ENCODE measurements at regions not wholly inside any gene's neighbourhood (a gene's known extent, or its start where the extent isn't known, plus 50 kb on each side); places are given as distances from the start of the nearest gene placed in this dataset.

GRCh38 chr11:79708319-79708932 lies 267.6 kb upstream of the TENM4 start:
- intact Hi-C loops (cut with DNase I, micrococcal nuclease), result no loop called here
- ATAC-seq (peak; percentile 81), DNase-seq (peak in 1 of 2 donors; percentile 6)

- intact Hi-C loops (cut with DNase I, micrococcal nuclease), result no loop called here
- no peak for ATAC-seq
- no peak for DNase-seq
These were observed 264.8 kb upstream of the TENM4 start for GRCh38 chr11:79705648-79706047.

- intact Hi-C loops (cut with DNase I, micrococcal nuclease), result no loop called here
- DNase-seq (no peak), ATAC-seq (no peak)
These were observed 261.5 kb upstream of the TENM4 start for GRCh38 chr11:79702303-79702702.

DNA sequence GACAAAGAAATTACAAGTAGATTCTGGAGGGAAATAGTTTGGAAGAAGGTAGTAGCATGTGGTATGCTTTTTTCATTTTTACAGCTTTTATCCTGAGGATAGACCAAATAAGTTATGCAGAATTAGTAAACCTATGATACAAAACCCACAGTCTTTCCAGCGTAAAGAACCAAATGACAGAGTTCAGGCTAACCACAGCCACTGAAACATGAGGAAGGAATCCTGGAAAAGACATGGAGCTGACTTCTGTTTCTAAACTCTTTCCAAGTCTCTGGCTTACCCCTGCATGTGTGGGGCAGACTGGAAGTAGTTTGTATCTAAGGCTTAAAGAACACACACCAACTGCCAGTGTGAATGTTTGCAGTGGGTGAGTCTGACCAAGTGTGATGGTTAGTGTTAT lies 258.4 kb upstream of the TENM4 start:
- DNase-seq (no peak), ATAC-seq (no peak)
- intact Hi-C loops (cut with DNase I, micrococcal nuclease), result no loop called here

GRCh38 chr11:79697905-79698304 lies 257.1 kb upstream of the TENM4 start:
- DNase-seq (no peak), ATAC-seq (no peak)
- intact Hi-C loops (cut with DNase I, micrococcal nuclease), result no loop called here

DNA sequence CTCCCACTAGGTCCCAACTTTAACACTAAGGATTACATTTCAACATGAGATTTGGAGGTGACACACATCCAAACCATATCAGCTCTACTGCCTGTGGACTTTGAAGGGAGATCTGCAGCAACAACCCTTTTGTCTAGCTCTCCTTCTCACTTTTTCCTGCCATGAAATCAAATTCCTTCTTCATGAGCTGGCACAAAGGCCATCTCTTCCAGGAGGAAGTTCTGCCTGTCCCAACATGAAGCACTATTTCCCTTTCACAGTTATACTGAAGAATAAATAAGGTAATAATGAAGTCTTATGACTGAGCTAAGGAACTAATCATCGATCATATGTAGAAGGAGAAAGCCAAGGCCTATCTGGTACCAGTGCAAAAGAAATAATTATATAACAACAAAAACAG lies 253.5 kb upstream of the TENM4 start:
- intact Hi-C loops (cut with DNase I, micrococcal nuclease), result no loop called here
- DNase-seq (no peak), ATAC-seq (no peak)

- ATAC-seq, result no peak
- no peak for DNase-seq
These were observed 250.6 kb upstream of the TENM4 start for GRCh38 chr11:79691445-79691844.

GRCh38 chr11:79686703-79687419 lies 246.0 kb upstream of the TENM4 start:
- DNase-seq (no peak), ATAC-seq (no peak)
- intact Hi-C loops (cut with DNase I, micrococcal nuclease), result no loop called here

More at GRCh38 chr11:79691445-79691844, 250.6 kb upstream of the TENM4 start:
- intact Hi-C loops (cut with DNase I, micrococcal nuclease), result no loop called here

DNA sequence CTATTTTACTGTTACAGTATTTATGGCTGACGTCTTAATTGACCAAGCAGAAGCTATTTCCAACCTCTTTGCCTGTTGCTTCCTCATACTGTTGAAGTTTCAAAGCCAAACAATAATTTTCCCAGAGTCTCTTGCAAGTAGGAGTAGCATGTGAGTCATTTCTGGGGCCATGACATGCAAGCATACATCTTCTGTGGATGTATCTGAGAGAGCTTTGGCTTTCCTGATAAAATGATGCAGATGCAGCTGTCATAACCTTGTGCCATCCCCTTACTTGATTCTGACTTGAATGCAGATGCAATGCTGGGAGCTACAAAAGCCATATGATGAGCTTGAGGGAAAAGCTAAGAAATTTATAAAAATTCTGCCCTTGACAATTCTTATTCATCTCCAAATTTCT lies 243.1 kb upstream of the TENM4 start:
- intact Hi-C loops (cut with DNase I, micrococcal nuclease), result no loop called here
- no peak for ATAC-seq
- no peak for DNase-seq

- DNase-seq, result no peak
- intact Hi-C loops (cut with DNase I, micrococcal nuclease), result no loop called here
- ATAC-seq, result no peak
These were observed 238.1 kb upstream of the TENM4 start for GRCh38 chr11:79678780-79679452.

DNA sequence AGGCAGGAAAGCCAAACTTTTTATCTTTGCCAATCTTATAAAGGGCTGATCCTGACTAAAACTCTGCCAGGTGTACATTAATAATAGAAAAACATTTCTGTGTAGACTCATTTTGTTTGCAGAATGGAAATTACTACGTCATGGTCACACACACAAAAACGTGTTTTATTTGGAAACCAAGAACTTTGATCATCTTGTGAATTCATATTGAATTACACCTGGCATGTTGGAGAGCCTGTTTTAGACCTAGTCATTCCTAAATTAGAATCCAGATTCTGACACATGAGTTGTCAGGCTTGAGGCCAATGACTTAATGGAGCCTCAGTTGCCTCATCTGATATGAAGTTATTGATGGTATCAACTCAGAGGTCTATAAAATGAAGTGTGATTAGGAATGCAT lies 235.6 kb upstream of the TENM4 start:
- DNase-seq (no peak), ATAC-seq (no peak)
- intact Hi-C loops (cut with DNase I, micrococcal nuclease), result no loop called here

DNA sequence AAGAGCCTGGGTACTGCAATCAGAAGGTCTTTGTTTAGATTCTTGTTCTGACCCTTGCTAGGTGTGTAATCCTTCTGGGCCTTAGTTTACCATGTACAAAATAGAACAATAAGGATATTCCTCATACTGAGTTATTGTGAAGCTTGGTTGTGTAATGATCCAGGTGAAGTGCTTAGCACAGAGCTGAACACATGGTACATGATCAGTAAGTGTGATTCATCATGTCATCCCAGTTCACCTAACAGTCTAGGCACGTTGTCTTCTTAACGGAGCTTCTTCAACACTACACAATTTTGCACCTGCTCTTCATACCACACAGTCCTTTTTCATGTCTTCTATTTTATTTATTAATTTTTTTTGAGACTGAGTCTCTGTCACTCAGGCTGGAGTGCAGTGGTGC lies 234.3 kb upstream of the TENM4 start:
- no peak for ATAC-seq
- intact Hi-C loops (cut with DNase I, micrococcal nuclease), result no loop called here
- DNase-seq, result no peak

DNA sequence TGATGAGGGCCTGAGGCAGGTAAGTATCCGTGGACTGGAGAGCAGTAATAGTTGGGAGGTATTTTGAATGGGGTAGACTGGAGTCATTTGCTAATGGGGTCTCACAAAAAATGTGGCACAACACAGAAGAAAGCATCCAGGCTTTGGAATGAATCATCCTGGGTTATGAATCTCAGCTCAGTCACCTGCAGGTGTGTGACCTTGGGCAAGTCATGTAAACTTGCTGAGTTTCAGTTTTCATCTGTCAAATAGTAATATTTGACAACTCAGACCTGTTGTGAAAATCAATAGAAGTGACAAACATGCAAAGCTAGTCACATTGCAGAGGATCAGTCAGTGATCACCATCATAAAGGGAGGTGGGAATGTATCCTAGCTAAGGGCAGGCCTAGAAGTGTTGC lies 232.0 kb upstream of the TENM4 start:
- ATAC-seq (no peak), DNase-seq (no peak)
- intact Hi-C loops (cut with DNase I, micrococcal nuclease), result no loop called here

DNA sequence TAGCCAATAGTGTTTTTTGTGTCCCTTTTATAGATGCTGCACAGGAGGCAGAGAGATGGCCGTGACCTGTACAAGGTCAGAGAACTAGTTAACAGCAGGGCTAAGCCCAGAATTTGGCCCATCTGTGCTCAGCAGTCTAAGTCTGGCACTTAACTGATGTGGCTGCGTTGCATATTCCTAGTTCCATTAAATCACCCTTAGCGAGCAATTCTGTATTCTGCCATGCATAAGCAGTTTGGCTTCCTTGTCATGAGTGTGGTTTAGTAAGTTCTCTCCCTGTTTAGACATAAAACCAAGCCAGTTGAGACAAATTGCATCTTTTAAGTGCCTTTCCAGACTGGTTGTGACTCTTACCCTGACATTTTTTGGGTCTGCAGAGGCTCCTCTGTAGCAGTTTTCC lies 230.6 kb upstream of the TENM4 start:
- ATAC-seq (no peak), DNase-seq (no peak)
- intact Hi-C loops (cut with DNase I, micrococcal nuclease), result no loop called here

DNA sequence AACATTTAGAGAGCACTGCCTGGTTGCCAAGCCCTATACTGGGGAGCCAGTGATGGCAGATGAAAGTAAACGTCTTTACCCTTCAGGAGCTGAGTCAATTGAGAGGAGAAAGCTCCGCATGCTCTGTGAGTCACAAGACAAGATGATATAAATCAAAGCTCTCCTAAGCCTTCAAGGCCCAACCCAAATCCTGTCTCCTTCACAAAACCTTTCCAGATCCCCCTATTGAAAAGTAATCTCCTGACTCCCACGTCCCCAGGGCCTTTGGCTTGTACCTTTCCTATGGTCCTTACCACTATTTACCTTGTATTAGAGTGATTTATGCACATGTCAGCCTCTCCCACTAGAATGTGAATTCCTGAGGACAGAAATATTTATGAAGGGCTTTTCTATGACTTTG lies 230.1 kb upstream of the TENM4 start:
- ATAC-seq (no peak), DNase-seq (no peak)
- intact Hi-C loops (cut with DNase I, micrococcal nuclease), result no loop called here

DNA sequence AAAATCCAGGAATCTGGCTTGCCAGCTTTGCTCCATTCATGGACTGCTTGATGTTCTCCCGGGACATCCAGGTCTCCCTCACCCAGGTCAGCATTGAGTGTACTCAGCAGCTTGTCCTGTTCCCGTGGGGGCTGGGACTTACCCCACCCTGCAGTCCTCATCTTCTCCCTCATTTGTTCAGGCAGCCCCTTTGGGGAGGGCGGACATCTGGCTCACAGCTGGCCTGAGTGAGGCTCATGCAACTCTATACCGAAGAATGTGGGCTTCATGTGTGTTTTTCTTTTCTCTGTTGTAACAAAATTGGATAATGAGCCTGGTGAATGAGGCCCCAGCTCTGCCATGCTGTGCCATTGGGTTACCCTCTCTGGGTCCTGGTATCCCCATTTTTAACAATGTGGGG lies 227.7 kb upstream of the TENM4 start:
- intact Hi-C loops (cut with DNase I, micrococcal nuclease), result no loop called here
- ATAC-seq, result no peak
- DNase-seq, result no peak

- DNase-seq (no peak), ATAC-seq (no peak)
- intact Hi-C loops (cut with DNase I, micrococcal nuclease), result no loop called here
These were observed 226.6 kb upstream of the TENM4 start for GRCh38 chr11:79667380-79667779.

DNA sequence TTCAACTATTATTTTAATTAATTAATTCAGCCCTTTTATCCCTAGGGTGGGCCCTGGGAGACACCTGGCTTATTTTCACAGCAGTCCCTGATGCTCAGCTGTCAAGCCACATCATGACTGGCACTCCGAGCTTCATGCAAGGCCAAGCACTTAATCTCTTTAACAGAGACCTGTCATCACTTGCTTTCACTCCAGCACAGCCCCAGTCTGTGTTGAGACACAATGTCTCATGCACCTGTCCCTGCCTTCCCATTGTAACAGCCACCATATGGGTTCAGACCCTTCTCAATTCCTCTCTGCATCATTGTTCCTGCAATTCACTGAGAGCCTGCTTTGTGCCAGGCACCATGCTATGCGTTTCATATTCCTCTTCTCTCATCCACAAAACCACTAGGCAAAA lies 222.2 kb upstream of the TENM4 start:
- no peak for ATAC-seq
- intact Hi-C loops (cut with DNase I, micrococcal nuclease), result no loop called here

DNA sequence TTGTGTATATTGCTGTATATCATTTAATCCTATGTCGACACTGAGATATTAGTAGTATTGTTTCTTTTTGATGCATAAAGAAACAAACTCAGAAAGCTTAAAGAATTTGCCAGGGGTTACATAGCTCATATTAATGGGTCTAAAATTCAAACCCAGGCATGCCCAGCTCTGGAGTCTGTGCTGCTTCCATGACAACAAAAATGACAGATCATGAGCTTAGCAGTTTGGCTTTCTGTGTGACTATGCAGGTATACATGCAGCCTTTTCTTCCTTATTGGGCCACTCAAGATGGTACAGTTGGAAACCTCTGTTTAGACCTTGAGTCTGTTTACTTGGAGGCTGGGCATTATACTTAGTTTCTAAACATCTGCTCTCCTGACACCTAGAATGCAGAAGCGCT lies 220.5 kb upstream of the TENM4 start:
- ATAC-seq (no peak), DNase-seq (no peak)
- intact Hi-C loops (cut with DNase I, micrococcal nuclease), result no loop called here

More for the DNA sequence above, 222.2 kb upstream of the TENM4 start:
- DNase-seq, result no peak

DNA sequence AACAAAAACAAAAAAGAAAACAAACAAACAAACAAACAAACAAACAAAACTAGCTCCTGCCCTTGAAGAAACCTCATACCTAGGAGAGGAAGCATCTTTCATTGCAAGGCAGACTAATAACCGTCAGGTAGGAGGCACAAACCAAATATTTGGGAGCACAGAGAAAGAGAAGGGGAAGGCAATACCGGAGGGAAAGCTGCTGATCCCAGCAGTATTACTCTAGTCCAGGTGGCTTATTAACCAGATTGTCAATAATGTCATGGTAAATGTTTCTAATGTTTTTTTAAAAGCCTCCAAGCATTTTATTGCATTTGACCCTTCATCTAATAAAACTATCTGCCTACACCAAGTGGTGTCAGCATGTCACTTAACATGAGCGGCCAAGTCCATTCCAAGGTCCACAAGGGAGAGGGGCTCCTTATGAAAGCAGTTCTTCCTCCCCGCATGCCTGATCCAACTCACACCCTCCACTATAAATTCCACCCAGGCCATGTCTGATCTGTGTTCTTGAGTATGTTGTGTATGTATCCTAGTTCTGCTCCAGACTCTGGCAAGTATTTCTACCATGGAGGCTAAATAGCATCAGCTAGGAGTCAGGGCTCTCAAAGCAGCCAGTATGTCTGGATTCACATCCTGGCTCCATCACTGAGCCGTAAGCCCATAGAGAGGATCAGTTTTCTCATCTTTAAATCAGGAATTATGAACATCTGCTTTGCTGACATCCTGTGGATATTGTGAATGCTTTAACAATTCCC lies 208.1 kb upstream of the TENM4 start:
- ATAC-seq (no peak), DNase-seq (no peak)

More for the DNA sequence above, 208.1 kb upstream of the TENM4 start:
- intact Hi-C loops (cut with DNase I, micrococcal nuclease), result no loop called here
